ENCODE measurements at regions not wholly inside any gene's neighbourhood (a gene's known extent, or its start where the extent isn't known, plus 50 kb on each side); places are given as distances from the start of the nearest gene placed in this dataset.
"Not testable (repeated sequence)": the region's sequence is repeated elsewhere in the genome, so short reads cannot be mapped to it uniquely, and the experiment has no call there.

GRCh38 chrX:1134156-1134555 is 78.3 kb downstream of the CRLF2 start:
- TF ChIP-seq, protein P1, sequence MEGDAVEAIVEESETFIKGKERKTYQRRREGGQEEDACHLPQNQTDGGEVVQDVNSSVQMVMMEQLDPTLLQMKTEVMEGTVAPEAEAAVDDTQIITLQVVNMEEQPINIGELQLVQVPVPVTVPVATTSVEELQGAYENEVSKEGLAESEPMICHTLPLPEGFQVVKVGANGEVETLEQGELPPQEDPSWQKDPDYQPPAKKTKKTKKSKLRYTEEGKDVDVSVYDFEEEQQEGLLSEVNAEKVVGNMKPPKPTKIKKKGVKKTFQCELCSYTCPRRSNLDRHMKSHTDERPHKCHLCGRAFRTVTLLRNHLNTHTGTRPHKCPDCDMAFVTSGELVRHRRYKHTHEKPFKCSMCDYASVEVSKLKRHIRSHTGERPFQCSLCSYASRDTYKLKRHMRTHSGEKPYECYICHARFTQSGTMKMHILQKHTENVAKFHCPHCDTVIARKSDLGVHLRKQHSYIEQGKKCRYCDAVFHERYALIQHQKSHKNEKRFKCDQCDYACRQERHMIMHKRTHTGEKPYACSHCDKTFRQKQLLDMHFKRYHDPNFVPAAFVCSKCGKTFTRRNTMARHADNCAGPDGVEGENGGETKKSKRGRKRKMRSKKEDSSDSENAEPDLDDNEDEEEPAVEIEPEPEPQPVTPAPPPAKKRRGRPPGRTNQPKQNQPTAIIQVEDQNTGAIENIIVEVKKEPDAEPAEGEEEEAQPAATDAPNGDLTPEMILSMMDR (IDR thresholded peaks at IDR 0.05; ENCODE audit: insufficient read depth, low read length, poor library complexity, severe bottlenecking), result no peak
- H3K4me3 ChIP-seq (ENCODE audit: low read depth, low read length), result no peak overlapping the region
- H3K27me3 ChIP-seq (ENCODE audit: control insufficient read depth, insufficient read depth, low read length), result no peaks in the 10 kb centered on the region
- H3K36me3 ChIP-seq (ENCODE audit: control insufficient read depth, insufficient read depth, low read length), result no peaks in the 10 kb centered on the region
- no peak for DNase-seq (ENCODE audit: low read depth)

- TF ChIP-seq, protein P1 (IDR thresholded peaks at IDR 0.05; ENCODE audit: insufficient read depth, low read length, poor library complexity, severe bottlenecking), result no peak
- H3K4me3 ChIP-seq (ENCODE audit: low read depth, low read length), result no peak overlapping the region
- H3K27me3 ChIP-seq (ENCODE audit: control insufficient read depth, insufficient read depth, low read length), result no peaks in the 10 kb centered on the region
- no peak for DNase-seq (ENCODE audit: low read depth)
- no peaks in the 10 kb centered on the region for H3K36me3 ChIP-seq (ENCODE audit: control insufficient read depth, insufficient read depth, low read length)
These were observed 85.7 kb downstream of the CRLF2 start for GRCh38 chrX:1126738-1127137.

- H3K27me3 ChIP-seq (ENCODE audit: control insufficient read depth, insufficient read depth, low read length), result no peaks in the 10 kb centered on the region
- DNase-seq (ENCODE audit: low read depth), result no peak
- no peak overlapping the region for H3K4me3 ChIP-seq (ENCODE audit: low read depth, low read length)
- no peaks in the 10 kb centered on the region for H3K36me3 ChIP-seq (ENCODE audit: control insufficient read depth, insufficient read depth, low read length)
- TF ChIP-seq, protein P1 (IDR thresholded peaks at IDR 0.05; ENCODE audit: insufficient read depth, low read length, poor library complexity, severe bottlenecking), result no peak
These were observed 87.9 kb downstream of the CRLF2 start for GRCh38 chrX:1124531-1124930.

- H3K36me3 ChIP-seq (ENCODE audit: control insufficient read depth, insufficient read depth, low read length); DNase-seq (ENCODE audit: low read depth); H3K27me3 ChIP-seq (ENCODE audit: control insufficient read depth, insufficient read depth, low read length); H3K4me3 ChIP-seq (ENCODE audit: low read depth, low read length): not testable (repeated sequence)
These were observed 89.6 kb downstream of the CRLF2 start for GRCh38 chrX:1122851-1123250.

GRCh38 chrX:1119275-1119674 is 93.2 kb downstream of the CRLF2 start:
- TF ChIP-seq, protein P1 (IDR thresholded peaks at IDR 0.05; ENCODE audit: insufficient read depth, low read length, poor library complexity, severe bottlenecking), result no peak
- Histone ChIP-seq H3K27me3 (ENCODE audit: control insufficient read depth, insufficient read depth, low read length) (no peaks in the 10 kb centered on the region), H3K36me3 (ENCODE audit: control insufficient read depth, insufficient read depth, low read length) (no peaks in the 10 kb centered on the region), H3K4me3 (ENCODE audit: low read depth, low read length) (no peak overlapping the region)
- DNase-seq (ENCODE audit: low read depth), result no peak

- Histone ChIP-seq H3K27me3 (ENCODE audit: control insufficient read depth, insufficient read depth, low read length) (no peaks in the 10 kb centered on the region), H3K36me3 (ENCODE audit: control insufficient read depth, insufficient read depth, low read length) (no peaks in the 10 kb centered on the region), H3K4me3 (ENCODE audit: low read depth, low read length) (no peak overlapping the region)
- no peak for DNase-seq (ENCODE audit: low read depth)
- TF ChIP-seq, protein P1 (IDR thresholded peaks at IDR 0.05; ENCODE audit: insufficient read depth, low read length, poor library complexity, severe bottlenecking), result no peak
These were observed 93.8 kb downstream of the CRLF2 start for GRCh38 chrX:1118572-1119199.

DNA sequence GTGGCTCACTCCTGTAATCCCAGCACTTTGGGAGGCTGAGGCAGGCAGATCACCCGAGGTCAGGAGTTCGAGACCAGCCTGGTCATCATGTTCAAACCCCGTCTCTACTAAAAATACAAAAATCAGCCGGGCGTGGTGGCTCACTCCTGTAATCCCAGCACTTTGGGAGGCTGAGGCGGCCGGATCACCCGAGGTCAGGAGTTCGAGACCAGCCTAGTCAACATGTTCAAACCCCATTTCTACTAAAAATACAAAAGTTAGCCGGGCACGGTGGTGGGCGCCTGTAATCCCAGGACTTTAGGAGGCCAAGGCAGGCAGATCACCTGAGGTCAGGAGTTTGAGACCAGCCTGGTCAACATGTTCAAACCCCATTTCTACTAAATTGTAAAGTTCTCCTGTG is 97.0 kb downstream of the CRLF2 start:
- not testable (repeated sequence) for H3K4me3 ChIP-seq (ENCODE audit: low read depth, low read length); DNase-seq (ENCODE audit: low read depth); H3K36me3 ChIP-seq (ENCODE audit: control insufficient read depth, insufficient read depth, low read length); H3K27me3 ChIP-seq (ENCODE audit: control insufficient read depth, insufficient read depth, low read length)
